SK-N-SH (cell line): ENCODE measurements at regions not wholly inside any gene's neighbourhood (a gene's known extent, or its start where the extent isn't known, plus 50 kb on each side); places are given as distances from the start of the nearest gene placed in this dataset.

Experiments used
- CTCF ChIA-PET: fragments of 300-600, 350-600 bp; formaldehyde crosslinking; extraction: SDS; loops from one replicate; lab custom pipeline; 2021; lab: Yijun Ruan, JAX
- POLR2A ChIA-PET: fragments of 350-600 bp; sonication (Branson Sonifier 250); formaldehyde crosslinking; extraction: SDS; loops from one replicate; lab custom pipeline; 2020; ENCODE audit warnings: antibody characterized with exemption, inconsistent platforms; lab: Yijun Ruan, JAX
- DNase-seq: peaks from one replicate; pipeline ENCODE4 v3.0.0; 2012
- H2AFZ ChIP-seq: fragments of 200-600 bp; sonication (generic); 2 replicates; pipeline ENCODE4 v1.8.1; 2016; ENCODE audit warnings: antibody characterized with exemption, mild to moderate bottlenecking, low read depth
- H3F3A ChIP-seq: fragments of 200-600 bp; sonication (generic); replicated peaks from 2 replicates; pipeline ENCODE3; 2016; ENCODE audit warnings: antibody characterized with exemption, mild to moderate bottlenecking; ENCODE audit not compliant: insufficient read depth
- H3K27ac ChIP-seq, 2 experiments: fragments of 200-500 bp in 1 of 2; fragments of 200-600 bp in 1 of 2; sonication (Bioruptor generic) in 1 of 2; sonication (generic), shearing (Covaris generic) in 1 of 2; 2 replicates each; pipeline versions ENCODE4 v1.5.1 to v1.6.1; 2014 to 2016; ENCODE audit warnings: low read depth in 2 of 2, inconsistent platforms in 1 of 2, low read length in 1 of 2, mild to moderate bottlenecking in 1 of 2, mixed read lengths in 1 of 2
- H3K27me3 ChIP-seq: fragments of 200-600 bp; sonication (generic), shearing (Covaris generic); 2 replicates; pipeline ENCODE4 v1.6.1; 2016; ENCODE audit warnings: mixed run types; ENCODE audit not compliant: insufficient read depth
- H3K36me3 ChIP-seq, 2 experiments: fragments of 200-500 bp in 1 of 2; fragments of 200-600 bp in 1 of 2; sonication (Bioruptor generic) in 1 of 2; sonication (generic) in 1 of 2; replicated peaks in 1 of 2; 2 replicates each; pipeline versions ENCODE3 to v1.5.1; 2014 to 2016; ENCODE audit warnings: low read length in 1 of 2, mild to moderate bottlenecking in 1 of 2; ENCODE audit not compliant: insufficient read depth in 2 of 2, control insufficient read depth in 1 of 2
- H3K4me1 ChIP-seq, 2 experiments: fragments of 200-500 bp in 1 of 2; fragments of 200-600 bp in 1 of 2; sonication (Bioruptor generic) in 1 of 2; sonication (generic), shearing (Covaris generic) in 1 of 2; 2 replicates each; pipeline versions ENCODE4 v1.5.1 to v1.6.1; 2014 to 2016; ENCODE audit warnings: low read depth in 1 of 2, low read length in 1 of 2, mixed run types in 1 of 2; ENCODE audit not compliant: insufficient read depth in 2 of 2, control insufficient read depth in 1 of 2
- H3K4me2 ChIP-seq: fragments of 200-600 bp; sonication (generic), shearing (Covaris generic); 2 replicates; pipeline ENCODE4 v1.6.1; 2017; ENCODE audit warnings: mixed run types
- H3K4me3 ChIP-seq, 2 experiments: fragments of 200-500 bp in 1 of 2; fragments of 200-600 bp in 1 of 2; sonication (Bioruptor generic) in 1 of 2; sonication (generic), shearing (Covaris generic) in 1 of 2; 2 replicates each; pipeline versions ENCODE4 v1.5.1 to v1.8.1; 2014 to 2016; ENCODE audit warnings: low read depth in 2 of 2, inconsistent platforms in 1 of 2, low read length in 1 of 2, mild to moderate bottlenecking in 1 of 2, mixed read lengths in 1 of 2, moderate library complexity in 1 of 2
- H3K79me2 ChIP-seq: fragments of 200-600 bp; sonication (generic); 2 replicates; pipeline ENCODE4 v1.8.1; 2017; ENCODE audit warnings: mild to moderate bottlenecking; ENCODE audit not compliant: insufficient read depth
- H3K9ac ChIP-seq: fragments of 200-600 bp; sonication (generic); 2 replicates; pipeline ENCODE4 v1.6.1; 2017; ENCODE audit warnings: mixed run types
- H3K9me2 ChIP-seq: fragments of 200-600 bp; sonication (generic); 2 replicates; pipeline ENCODE4 v1.6.1; 2017; ENCODE audit warnings: mixed run types
- H3K9me3 ChIP-seq: fragments of 200-600 bp; sonication (generic); 2 replicates; pipeline ENCODE4 v1.6.1; 2017; ENCODE audit warnings: mixed run types, mild to moderate bottlenecking, moderate library complexity
- H4K20me1 ChIP-seq: fragments of 200-600 bp; sonication (generic); 2 replicates; pipeline ENCODE4 v1.6.1; 2017; ENCODE audit warnings: mild to moderate bottlenecking, mixed run types; ENCODE audit not compliant: insufficient read depth
- CHD2 ChIP-seq: fragments of 150-350 bp; IDR thresholded peaks from 2 replicates; pipeline ENCODE4 v1.6.1; 2018; ENCODE audit warnings: low read length; ENCODE audit not compliant: partially characterized antibody
- FOXM1 ChIP-seq: IDR thresholded peaks from 2 replicates; pipeline ENCODE4 v1.4.0; 2012; ENCODE audit warnings: low read depth, mild to moderate bottlenecking
- JUND ChIP-seq: IDR thresholded peaks from 2 replicates; pipeline ENCODE4 v1.4.0; 2012
- NFIC ChIP-seq: IDR thresholded peaks from 2 replicates; pipeline ENCODE4 v1.4.0; 2012; ENCODE audit warnings: borderline replicate concordance
- POLR2AphosphoS5 ChIP-seq: IDR thresholded peaks from 2 replicates; pipeline ENCODE4 v1.6.1; 2012; ENCODE audit warnings: low read depth, low read length
- SIN3A ChIP-seq: IDR thresholded peaks from 2 replicates; pipeline ENCODE4 v1.6.1; 2012; ENCODE audit warnings: low read depth, mild to moderate bottlenecking, low read length, moderate library complexity, borderline replicate concordance
- TCF12 ChIP-seq: IDR thresholded peaks from 2 replicates; pipeline ENCODE4 v1.4.0; 2012
- TEAD4 ChIP-seq: IDR thresholded peaks from 2 replicates; pipeline ENCODE4 v1.4.0; 2012; ENCODE audit warnings: mild to moderate bottlenecking, borderline replicate concordance; ENCODE audit not compliant: insufficient read depth
- USF2 ChIP-seq: fragments of 150-350 bp; IDR thresholded peaks from 2 replicates; pipeline ENCODE4 v1.6.1; 2017; ENCODE audit warnings: antibody characterized with exemption, low read length, low read depth, borderline replicate concordance
- ZBTB33 ChIP-seq: IDR thresholded peaks from 2 replicates; pipeline ENCODE4 v1.4.0; 2012; ENCODE audit warnings: low read depth, borderline replicate concordance
- WGBS: methylation state at CpG from one replicate; pipeline ENCODE4 v1.1.6; 2017; ENCODE audit warnings: low lambda C conversion rate; 5-methylcytosine and 5-hydroxymethylcytosine counted together

- H3K4me3 ChIP-seq, result no peak overlapping the region
- H3K9me2 ChIP-seq, result no peaks in the 10 kb centered on the region
- no peak overlapping the region for H3K27ac ChIP-seq
- H3K9me3 ChIP-seq, result no peaks in the 10 kb centered on the region
- DNase-seq, result no peak
- H3K4me1 ChIP-seq, result no peaks in the 10 kb centered on the region; a peak in 1 of 4 replicates
- H3K36me3 ChIP-seq, result no peaks in the 10 kb centered on the region
- no peaks in the 10 kb centered on the region for H3F3A ChIP-seq
- H3K27me3 ChIP-seq, result no peaks in the 10 kb centered on the region
- no peak overlapping the region for H2AFZ ChIP-seq
- H3K79me2 ChIP-seq, result no peaks in the 10 kb centered on the region
- TF ChIP-seq USF2 (no peak), POLR2AphosphoS5 (no peak), ZBTB33 (no peak), TCF12 (no peak), JUND (no peak)
- ChIA-PET POLR2A (no interaction called here), CTCF (interaction anchor here (1.0 to 2.7 kb wide), 2 partner anchors 21 to 164 kb away, joined by 5 to 9 read pairs; no protein-coding TSS in a partner anchor)
- no peak overlapping the region for H3K9ac ChIP-seq
- H4K20me1 ChIP-seq, result no peaks in the 10 kb centered on the region
- H3K4me2 ChIP-seq, result no peak overlapping the region
These were observed 295.9 kb downstream of the AGTPBP1 start for GRCh38 chr9:85445887-85446286.

GRCh38 chr9:85444243-85444642 is 297.5 kb downstream of the AGTPBP1 start:
- DNase-seq, result no peak
- Histone ChIP-seq H3F3A (no peaks in the 10 kb centered on the region), H3K4me3 (no peak overlapping the region), H3K27ac (no peak overlapping the region)
- no peak for TF ChIP-seq ZBTB33
- no peak for TF ChIP-seq NFIC
- TF ChIP-seq SIN3A, result no peak
- TF ChIP-seq FOXM1, result no peak
- no peak for TF ChIP-seq TEAD4
- TF ChIP-seq CHD2, result no peak
- TF ChIP-seq, all 33 proteins: peak for 0
- ChIA-PET POLR2A (no interaction called here), CTCF (interaction anchor here (1.8 to 2.7 kb wide), 2 partner anchors 19 to 185 kb away, joined by 3 to 9 read pairs; no protein-coding TSS in a partner anchor)
- no peaks in the 10 kb centered on the region for H3K9me2 ChIP-seq
- 55% methylated on average over 5 of the region's 5 CpGs for WGBS
- H3K36me3 ChIP-seq, result no peaks in the 10 kb centered on the region
- H3K9me3 ChIP-seq, result no peaks in the 10 kb centered on the region
- no peak overlapping the region for H3K9ac ChIP-seq
- H4K20me1 ChIP-seq, result no peaks in the 10 kb centered on the region
- no peaks in the 10 kb centered on the region for H3K27me3 ChIP-seq
- H3K4me2 ChIP-seq, result no peak overlapping the region
- no peaks in the 10 kb centered on the region for H3K79me2 ChIP-seq
- no peak overlapping the region for H2AFZ ChIP-seq
- H3K4me1 ChIP-seq, result peaks cover 0 to 9% of the 10 kb centered on the region in 2 experiments; a peak in 1 of 4 replicates
